SK-N-SH treated with all-trans-retinoic acid at 6 μM for 48 hours (cell line): ENCODE measurements at regions not wholly inside any gene's neighbourhood (a gene's known extent, or its start where the extent isn't known, plus 50 kb on each side); places are given as distances from the start of the nearest gene placed in this dataset.

Experiments used
- ATAC-seq: fragments of 200-7000 bp; cut with Tn5 transposase; 3 replicates; pipeline ENCODE4 v1.9.1; 2020; ENCODE audit warnings: mild to moderate bottlenecking, moderate library complexity
- ARNTL ChIP-seq: fragments of 450-650 bp; formaldehyde crosslinking; IDR thresholded peaks from 2 replicates; pipeline ENCODE4 v1.5.0; 2020; ENCODE audit warnings: low read depth, mild to moderate bottlenecking, moderate library complexity, borderline replicate concordance
- BACH2 ChIP-seq: fragments of 250-450 bp; sonication (Bioruptor Pico); IDR thresholded peaks from 2 replicates; pipeline ENCODE4 v1.9.0; 2021; ENCODE audit warnings: mild to moderate bottlenecking, borderline replicate concordance
- CREB5 ChIP-seq: fragments of 250-450 bp; sonication (Bioruptor Pico); IDR thresholded peaks from 2 replicates; pipeline ENCODE4 v1.5.1; 2020; ENCODE audit warnings: low read depth, mild to moderate bottlenecking, moderate library complexity
- CSDC2 ChIP-seq: fragments of 250-450 bp; sonication (Bioruptor Pico); IDR thresholded peaks from 2 replicates; pipeline ENCODE4 v1.5.0; 2020; ENCODE audit warnings: mild to moderate bottlenecking, moderate library complexity
- CSRNP3 ChIP-seq: fragments of 250-450 bp; sonication (Bioruptor Pico); IDR thresholded peaks from 2 replicates; pipeline ENCODE4 v1.5.1; 2021; ENCODE audit warnings: mild to moderate bottlenecking, moderate library complexity
- ESRRG ChIP-seq: fragments of 250-450 bp; sonication (Bioruptor Pico); IDR thresholded peaks from 2 replicates; pipeline ENCODE4 v1.6.1; 2021; ENCODE audit warnings: mild to moderate bottlenecking
- ISL1 ChIP-seq: fragments of 250-450 bp; sonication (Bioruptor Pico); IDR thresholded peaks from 2 replicates; pipeline ENCODE4 v2.1.2; 2022; ENCODE audit warnings: mild to moderate bottlenecking, moderate library complexity
- OSR1 ChIP-seq: fragments of 250-450 bp; sonication (Bioruptor Pico); IDR thresholded peaks from 2 replicates; pipeline ENCODE4 v1.8.0; 2022; ENCODE audit warnings: moderate library complexity, mild to moderate bottlenecking, inconsistent platforms
- POU6F1 ChIP-seq: fragments of 250-450 bp; sonication (Bioruptor Pico); IDR thresholded peaks from 2 replicates; pipeline ENCODE4 v1.8.0; 2021; ENCODE audit warnings: low read depth, mild to moderate bottlenecking, moderate library complexity, borderline replicate concordance
- PPARA ChIP-seq: fragments of 250-450 bp; sonication (Bioruptor Pico); IDR thresholded peaks from 2 replicates; pipeline ENCODE4 v1.5.0; 2020; ENCODE audit warnings: mild to moderate bottlenecking, borderline replicate concordance
- RARB ChIP-seq: fragments of 250-450 bp; sonication (Bioruptor Pico); IDR thresholded peaks from 2 replicates; pipeline ENCODE4 v1.8.0; 2021; ENCODE audit warnings: mild to moderate bottlenecking, moderate library complexity
- TCF4 ChIP-seq: fragments of 250-450 bp; sonication (Bioruptor Pico); IDR thresholded peaks from 2 replicates; pipeline ENCODE4 v1.8.0; 2021; ENCODE audit warnings: mild to moderate bottlenecking, moderate library complexity, borderline replicate concordance
- TOX ChIP-seq: fragments of 250-450 bp; sonication (Bioruptor Pico); IDR thresholded peaks from 2 replicates; pipeline ENCODE4 v1.8.0; 2021; ENCODE audit warnings: mild to moderate bottlenecking, moderate library complexity, borderline replicate concordance
- TSHZ2 ChIP-seq: fragments of 250-450 bp; sonication (Bioruptor Pico); IDR thresholded peaks from 2 replicates; pipeline ENCODE4 v1.5.0; 2020; ENCODE audit warnings: mild to moderate bottlenecking, moderate library complexity
- ZC3H10 ChIP-seq: fragments of 250-450 bp; sonication (Bioruptor Pico); IDR thresholded peaks from 2 replicates; pipeline ENCODE4 v1.5.1; 2021; ENCODE audit warnings: mild to moderate bottlenecking, moderate library complexity
- ZFP3 ChIP-seq: fragments of 250-450 bp; sonication (Bioruptor Pico); IDR thresholded peaks from 2 replicates; pipeline ENCODE4 v1.5.0; 2020; ENCODE audit warnings: mild to moderate bottlenecking, moderate library complexity
- ZNF565 ChIP-seq: fragments of 450-650 bp; formaldehyde crosslinking; conservative IDR thresholded peaks from 2 replicates; pipeline ENCODE4 v1.5.0; 2020; ENCODE audit warnings: low read depth, mild to moderate bottlenecking, moderate library complexity
- ZNF70 ChIP-seq: fragments of 450-650 bp; formaldehyde crosslinking; IDR thresholded peaks from 2 replicates; pipeline ENCODE4 v1.5.0; 2020; ENCODE audit warnings: mild to moderate bottlenecking, moderate library complexity
- ZNF8 ChIP-seq: fragments of 450-650 bp; formaldehyde crosslinking; IDR thresholded peaks from 2 replicates; pipeline ENCODE4 v1.5.0; 2020; ENCODE audit warnings: mild to moderate bottlenecking, moderate library complexity

GRCh38 chr9:115976781-115977180, 176.8 kb upstream of the PAPPA start:
- TF ChIP-seq ISL1 (CRISPR knock-in tag) (no peak), TSHZ2 (CRISPR knock-in tag) (no peak), ARNTL (CRISPR knock-in tag) (no peak), RARB (CRISPR knock-in tag) (no peak), ZNF8 (CRISPR knock-in tag) (no peak), CSRNP3 (CRISPR knock-in tag) (no peak), ZFP3 (CRISPR knock-in tag) (no peak), ZNF70 (CRISPR knock-in tag) (no peak), ESRRG (no peak), ZNF565 (no peak), TOX (CRISPR knock-in tag) (no peak), CSDC2 (CRISPR knock-in tag) (no peak), BACH2 (CRISPR knock-in tag) (no peak), CREB5 (CRISPR knock-in tag) (no peak), PPARA (CRISPR knock-in tag) (no peak)
- ATAC-seq, result no peak

GRCh38 chr9:115978091-115978490, 175.5 kb upstream of the PAPPA start:
- TF ChIP-seq ZC3H10 (CRISPR knock-in tag), result no peak
- no peak for TF ChIP-seq BACH2 (CRISPR knock-in tag)
- TF ChIP-seq CSDC2 (CRISPR knock-in tag), result no peak
- no peak for TF ChIP-seq CSRNP3 (CRISPR knock-in tag)
- no peak for TF ChIP-seq TCF4
- TF ChIP-seq OSR1 (CRISPR knock-in tag), result no peak
- TF ChIP-seq ZNF565, result no peak
- no peak for TF ChIP-seq PPARA (CRISPR knock-in tag)
- no peak for TF ChIP-seq ESRRG
- no peak for TF ChIP-seq POU6F1 (CRISPR knock-in tag)
- no peak for TF ChIP-seq ZNF8 (CRISPR knock-in tag)
- TF ChIP-seq TSHZ2 (CRISPR knock-in tag), result no peak
- no peak for TF ChIP-seq ZFP3 (CRISPR knock-in tag)
- TF ChIP-seq TOX (CRISPR knock-in tag), result no peak
- TF ChIP-seq ISL1 (CRISPR knock-in tag), result no peak
- TF ChIP-seq, all 23 proteins: peak for 0
- ATAC-seq, result no peak
